HG03108 (cell line): ENCODE measurements at regions not wholly inside any gene's neighbourhood (a gene's known extent, or its start where the extent isn't known, plus 50 kb on each side); places are given as distances from the start of the nearest gene placed in this dataset.

Experiments used
- ATAC-seq: cut with Tn5 transposase; IDR thresholded peaks from one replicate; pipeline ENCODE4 v1.9.1; 2021; ENCODE audit warnings: moderate library complexity; ENCODE audit not compliant: unreplicated experiment

GRCh38 chr14:101490771-101491170 lies 70.5 kb upstream of the DIO3 start:
- ATAC-seq: no peak

- ATAC-seq: no peak
These were observed 69.5 kb upstream of the DIO3 start for GRCh38 chr14:101491841-101492240.

- no peak for ATAC-seq
These were observed 68.6 kb upstream of the DIO3 start for GRCh38 chr14:101492716-101493115.

- ATAC-seq: no peak
These were observed 66.5 kb upstream of the DIO3 start for GRCh38 chr14:101494826-101495225.

GRCh38 chr14:101495284-101495683 lies 66.0 kb upstream of the DIO3 start:
- ATAC-seq: no peak

GRCh38 chr14:101495827-101496775 lies 65.2 kb upstream of the DIO3 start:
- ATAC-seq: no peak

GRCh38 chr14:101496776-101497683 lies 64.3 kb upstream of the DIO3 start:
- no peak for ATAC-seq

- no peak for ATAC-seq
These were observed 63.4 kb upstream of the DIO3 start for GRCh38 chr14:101497684-101498525.

GRCh38 chr14:101498526-101498860 lies 62.8 kb upstream of the DIO3 start:
- no peak for ATAC-seq

GRCh38 chr14:101499080-101499479 lies 62.2 kb upstream of the DIO3 start:
- ATAC-seq: no peak

- ATAC-seq: no peak
These were observed 61.8 kb upstream of the DIO3 start for GRCh38 chr14:101499513-101499912.

GRCh38 chr14:101500061-101500460 lies 61.2 kb upstream of the DIO3 start:
- ATAC-seq: no peak

GRCh38 chr14:101500681-101501080 lies 60.6 kb upstream of the DIO3 start:
- no peak for ATAC-seq

GRCh38 chr14:101501341-101501740 lies 60.0 kb upstream of the DIO3 start:
- no peak for ATAC-seq

GRCh38 chr14:101501858-101502615 lies 59.3 kb upstream of the DIO3 start:
- ATAC-seq: no peak

GRCh38 chr14:101502761-101503392 lies 58.4 kb upstream of the DIO3 start:
- ATAC-seq: no peak

- ATAC-seq: no peak
These were observed 57.7 kb upstream of the DIO3 start for GRCh38 chr14:101503431-101504095.

- ATAC-seq: no peak
These were observed 57.0 kb upstream of the DIO3 start for GRCh38 chr14:101504096-101504948.
